K562 (cell line): ENCODE measurements at regions not wholly inside any gene's neighbourhood (a gene's known extent, or its start where the extent isn't known, plus 50 kb on each side); places are given as distances from the start of the nearest gene placed in this dataset.

ENCODE experiments used
- ATAC-seq: fragments of 200-7000 bp; cut with Tn5 transposase; 3 replicates; pipeline ENCODE4 v1.9.1; 2020; ENCODE audit warnings: moderate library complexity
- BruUV-seq: library from RNA; stranded (reverse); fragments of 400-500 nt; replicated peaks from 2 replicates; lab custom pipeline; 2021; lab: Mats Ljungman, UMichigan
- CTCF ChIA-PET: fragments of 300-600 bp; formaldehyde crosslinking; extraction: SDS; loops from one replicate; lab custom pipeline; 2021; ENCODE audit warnings: low intra/inter-chr PET ratio; lab: Yijun Ruan, JAX
- POLR2A ChIA-PET: fragments of 300-600, 350-650 bp; sonication (Branson Sonifier 250); formaldehyde crosslinking; extraction: SDS; loops from one replicate; lab custom pipeline; 2021; ENCODE audit warnings: antibody characterized with exemption, inconsistent platforms; lab: Yijun Ruan, JAX
- DNase-seq, 4 experiments: peaks; one replicate each; pipeline versions ENCODE4 v3.0.0 to v3.0.0-alpha.2; 2011 to 2018; ENCODE audit warnings: low spot score in 3 of 4, mixed read lengths in 3 of 4; ENCODE audit errors: extremely low read depth in 1 of 4
- FAIRE-seq: peaks from 2 replicates; lab custom pipeline; 2011; peaks lifted over from hg19 to GRCh38; lab: Jason Lieb, UNC
- H2AFZ ChIP-seq: 2 replicates; pipeline ENCODE4 v1.6.0; 2011; ENCODE audit warnings: low read depth, low read length, control low read depth, inconsistent platforms
- H3K27ac ChIP-seq: fragments of 200-600 bp; 3 replicates; pipeline ENCODE4 v1.8.0; 2011; ENCODE audit warnings: low read depth, mild to moderate bottlenecking, control low read depth, inconsistent platforms, low read length, moderate library complexity, mixed read lengths; ENCODE audit errors: extremely low read depth
- H3K27me3 ChIP-seq, 2 experiments: fragments of 300-600 bp in 1 of 2; 2 replicates in 1 of 2; 3 replicates in 1 of 2; pipeline versions ENCODE4 v1.6.0 to v1.8.0; 2011; ENCODE audit warnings: inconsistent platforms in 2 of 2, low read length in 2 of 2, mild to moderate bottlenecking in 1 of 2, mixed read lengths in 1 of 2, moderate library complexity in 1 of 2; ENCODE audit not compliant: control insufficient read depth in 2 of 2, insufficient read depth in 2 of 2
- H3K36me3 ChIP-seq: fragments of 300-600 bp; 3 replicates; pipeline ENCODE4 v1.8.0; 2011; ENCODE audit warnings: mild to moderate bottlenecking, low read length, inconsistent platforms; ENCODE audit not compliant: control insufficient read depth, insufficient read depth
- H3K4me1 ChIP-seq, 2 experiments: fragments of 200-600 bp in 1 of 2; replicated peaks in 1 of 2; 2 replicates in 1 of 2; 3 replicates in 1 of 2; pipeline versions ENCODE4 v1.5.1 to v1.8.0; 2011; ENCODE audit warnings: inconsistent platforms in 2 of 2, low read length in 2 of 2, mild to moderate bottlenecking in 1 of 2, mixed read lengths in 1 of 2, moderate library complexity in 1 of 2; ENCODE audit not compliant: control insufficient read depth in 2 of 2, insufficient read depth in 2 of 2
- H3K4me2 ChIP-seq: 2 replicates; pipeline ENCODE4 v1.6.1; 2011; ENCODE audit warnings: low read length, control low read depth, inconsistent platforms, mixed read lengths; ENCODE audit not compliant: insufficient read depth
- H3K4me3 ChIP-seq: fragments of 200-600 bp; sonication (generic), shearing (Covaris generic); 2 replicates; pipeline ENCODE4 v1.5.1; 2016; ENCODE audit warnings: control low read depth, inconsistent platforms
- H3K79me2 ChIP-seq: fragments of 200-600 bp; 3 replicates; pipeline ENCODE4 v1.8.0; 2011; ENCODE audit warnings: low read length, inconsistent platforms; ENCODE audit not compliant: control insufficient read depth, insufficient read depth
- H3K9ac ChIP-seq, 2 experiments: 2 replicates each; pipeline versions ENCODE4 v1.6.0 to v1.6.1; 2011; ENCODE audit warnings: low read depth in 2 of 2, low read length in 2 of 2, control low read depth in 1 of 2, inconsistent platforms in 1 of 2, mild to moderate bottlenecking in 1 of 2, mixed read lengths in 1 of 2; ENCODE audit not compliant: insufficient read depth in 1 of 2
- H3K9me1 ChIP-seq: one replicate; pipeline ENCODE4 v1.6.0; 2011; ENCODE audit warnings: inconsistent platforms, mild to moderate bottlenecking, low read length, moderate library complexity; ENCODE audit not compliant: control insufficient read depth, insufficient read depth
- H3K9me3 ChIP-seq: replicated peaks from 2 replicates; pipeline ENCODE4 v1.5.1; 2011; ENCODE audit warnings: low read depth, low read length, inconsistent platforms; ENCODE audit not compliant: control insufficient read depth, insufficient read depth
- H4K20me1 ChIP-seq: replicated peaks from 2 replicates; pipeline ENCODE4 v1.6.1; 2011; ENCODE audit warnings: low read length, inconsistent platforms, mixed read lengths; ENCODE audit not compliant: control insufficient read depth, insufficient read depth
- GTF2F1 ChIP-seq: IDR thresholded peaks from 2 replicates; pipeline ENCODE4 v1.6.1; 2011; ENCODE audit warnings: low read depth, low read length, improper control_type of control experiment
- HLTF ChIP-seq: fragments of 450-650 bp; IDR thresholded peaks from 2 replicates; pipeline ENCODE4 v1.6.1; 2016
- WGBS: fragments of 100-300 bp; shearing (Covaris generic); methylation state at CpG from one replicate; pipeline ENCODE4 v1.1.6; 2016; ENCODE audit warnings: low coverage, mixed read lengths; ENCODE audit not compliant: insufficient coverage; ENCODE audit errors: missing lambda C conversion rate; 5-methylcytosine and 5-hydroxymethylcytosine counted together
- in situ Hi-C: fragments of 300-500 bp; cut with MboI; formaldehyde crosslinking; loops from 4 replicates; pipeline ENCODE4 v1.15.0; 2018; ENCODE audit warnings: inconsistent platforms, mixed read lengths
- intact Hi-C: fragments of 100-400 bp; cut with micrococcal nuclease; formaldehyde crosslinking; loops from 2 replicates; pipeline ENCODE4 v1.14.2; 2022
- TF ChIP-seq, protein P1 (sequence below), 2 experiments: fragments of 150-350 bp in 1 of 2; IDR thresholded peaks; 2 replicates each; pipeline ENCODE4 v1.6.1; 2012 to 2016; ENCODE audit warnings: low read depth in 2 of 2, low read length in 2 of 2, mild to moderate bottlenecking in 1 of 2, moderate library complexity in 1 of 2

DNA sequence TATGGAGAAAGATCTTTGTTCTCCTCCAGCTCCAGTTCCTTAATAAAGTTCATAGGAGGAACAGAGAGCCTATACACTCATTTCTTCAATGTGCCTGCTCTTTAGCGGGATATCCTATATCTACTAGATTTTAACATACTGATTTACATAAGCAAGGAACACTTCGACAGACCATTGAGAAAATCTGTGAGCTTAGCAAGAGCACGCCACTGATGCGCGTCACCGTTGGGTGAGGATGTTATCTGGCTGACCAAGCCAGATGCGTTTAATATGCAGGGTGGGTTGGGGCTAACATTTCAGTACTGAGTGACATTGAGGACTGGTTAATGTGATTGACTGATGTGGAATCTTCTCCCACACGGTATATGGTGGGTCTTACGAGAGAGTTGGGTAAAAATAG is 233.4 kb downstream of the SOX4 start:
- no TSS peak for BruUV-seq
- no peak for DNase-seq
- ChIA-PET CTCF (no interaction called here), POLR2A (interaction anchor here (1.0 kb wide), 1 partner anchor 8 kb away, joined by 3 read pairs; no protein-coding TSS in a partner anchor)
- ATAC-seq, result no peak
- no peak overlapping the region for H3K9ac ChIP-seq
- H3K9me3 ChIP-seq, result no peaks in the 10 kb centered on the region
- peaks cover 9 to 12% of the 10 kb centered on the region in 2 experiments; a peak in 2 of 5 replicates for H3K27me3 ChIP-seq
- no peak overlapping the region for H3K4me3 ChIP-seq
- H3K36me3 ChIP-seq, result no peaks in the 10 kb centered on the region
- intact Hi-C loops (no loop called here), in situ Hi-C loops (no loop called here)
- no peak for FAIRE-seq
- TF ChIP-seq HLTF (no peak), GTF2F1 (no peak)
- TF ChIP-seq, protein P1, sequence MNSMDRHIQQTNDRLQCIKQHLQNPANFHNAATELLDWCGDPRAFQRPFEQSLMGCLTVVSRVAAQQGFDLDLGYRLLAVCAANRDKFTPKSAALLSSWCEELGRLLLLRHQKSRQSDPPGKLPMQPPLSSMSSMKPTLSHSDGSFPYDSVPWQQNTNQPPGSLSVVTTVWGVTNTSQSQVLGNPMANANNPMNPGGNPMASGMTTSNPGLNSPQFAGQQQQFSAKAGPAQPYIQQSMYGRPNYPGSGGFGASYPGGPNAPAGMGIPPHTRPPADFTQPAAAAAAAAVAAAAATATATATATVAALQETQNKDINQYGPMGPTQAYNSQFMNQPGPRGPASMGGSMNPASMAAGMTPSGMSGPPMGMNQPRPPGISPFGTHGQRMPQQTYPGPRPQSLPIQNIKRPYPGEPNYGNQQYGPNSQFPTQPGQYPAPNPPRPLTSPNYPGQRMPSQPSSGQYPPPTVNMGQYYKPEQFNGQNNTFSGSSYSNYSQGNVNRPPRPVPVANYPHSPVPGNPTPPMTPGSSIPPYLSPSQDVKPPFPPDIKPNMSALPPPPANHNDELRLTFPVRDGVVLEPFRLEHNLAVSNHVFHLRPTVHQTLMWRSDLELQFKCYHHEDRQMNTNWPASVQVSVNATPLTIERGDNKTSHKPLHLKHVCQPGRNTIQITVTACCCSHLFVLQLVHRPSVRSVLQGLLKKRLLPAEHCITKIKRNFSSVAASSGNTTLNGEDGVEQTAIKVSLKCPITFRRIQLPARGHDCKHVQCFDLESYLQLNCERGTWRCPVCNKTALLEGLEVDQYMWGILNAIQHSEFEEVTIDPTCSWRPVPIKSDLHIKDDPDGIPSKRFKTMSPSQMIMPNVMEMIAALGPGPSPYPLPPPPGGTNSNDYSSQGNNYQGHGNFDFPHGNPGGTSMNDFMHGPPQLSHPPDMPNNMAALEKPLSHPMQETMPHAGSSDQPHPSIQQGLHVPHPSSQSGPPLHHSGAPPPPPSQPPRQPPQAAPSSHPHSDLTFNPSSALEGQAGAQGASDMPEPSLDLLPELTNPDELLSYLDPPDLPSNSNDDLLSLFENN (IDR thresholded peaks at IDR 0.05; ENCODE audit: low read depth in 2 of 2, low read length in 2 of 2), result no peak
- 2% methylated on average over 9 of the region's 9 CpGs for WGBS
- H3K79me2 ChIP-seq, result no peaks in the 10 kb centered on the region
- no peaks in the 10 kb centered on the region for H4K20me1 ChIP-seq
- H2AFZ ChIP-seq, result no peak overlapping the region
- no peak overlapping the region for H3K27ac ChIP-seq
- H3K9me1 ChIP-seq, result no peaks in the 10 kb centered on the region
- H3K4me1 ChIP-seq, result no peaks in the 10 kb centered on the region
- H3K4me2 ChIP-seq, result no peak overlapping the region
